Fibroblast of skin of scalp (primary cell): ENCODE measurements at regions not wholly inside any gene's neighbourhood (a gene's known extent, or its start where the extent isn't known, plus 50 kb on each side); places are given as distances from the start of the nearest gene placed in this dataset.

Experiments used
- DNase-seq: peaks from one replicate; pipeline ENCODE4 v3.0.0-alpha.2; 2013

- no peak for DNase-seq
Observed at GRCh38 chr7:110604885-110605284, 486.0 kb upstream of the LRRN3 start.

GRCh38 chr7:110607050-110607857 is 483.7 kb upstream of the LRRN3 start:
- no peak for DNase-seq

- DNase-seq = no peak
Observed at GRCh38 chr7:110609336-110609735, 481.6 kb upstream of the LRRN3 start.

GRCh38 chr7:110612680-110613079 is 478.2 kb upstream of the LRRN3 start:
- no peak for DNase-seq
